Fibroblast of peridontal ligament (primary cell): ENCODE measurements at regions not wholly inside any gene's neighbourhood (a gene's known extent, or its start where the extent isn't known, plus 50 kb on each side); places are given as distances from the start of the nearest gene placed in this dataset.

ENCODE experiments used
- DNase-seq: peaks from one replicate; pipeline ENCODE4 v3.0.0-alpha.2; 2010; ENCODE audit errors: extremely low read depth

DNA sequence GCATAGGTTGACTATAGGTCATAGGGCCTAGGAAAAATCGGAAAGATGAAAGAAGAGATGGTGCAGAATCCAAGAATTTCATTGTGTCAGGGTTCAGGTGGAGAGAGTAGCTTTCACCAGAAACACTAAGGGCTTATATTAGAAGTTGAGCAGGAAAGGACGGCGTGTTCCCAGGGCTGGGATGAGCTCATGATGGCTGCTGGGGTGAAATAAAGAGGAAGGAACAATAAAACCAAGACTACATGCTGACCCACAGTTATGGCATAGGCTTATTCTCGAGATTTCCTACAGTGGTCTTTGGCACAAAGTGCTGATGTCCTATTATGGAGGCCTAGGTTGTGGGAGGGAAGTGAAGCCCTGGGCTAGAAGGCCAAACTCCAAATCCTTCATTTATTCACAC, 195.8 kb downstream of the PTEN start:
- DNase-seq, result no peak

DNA sequence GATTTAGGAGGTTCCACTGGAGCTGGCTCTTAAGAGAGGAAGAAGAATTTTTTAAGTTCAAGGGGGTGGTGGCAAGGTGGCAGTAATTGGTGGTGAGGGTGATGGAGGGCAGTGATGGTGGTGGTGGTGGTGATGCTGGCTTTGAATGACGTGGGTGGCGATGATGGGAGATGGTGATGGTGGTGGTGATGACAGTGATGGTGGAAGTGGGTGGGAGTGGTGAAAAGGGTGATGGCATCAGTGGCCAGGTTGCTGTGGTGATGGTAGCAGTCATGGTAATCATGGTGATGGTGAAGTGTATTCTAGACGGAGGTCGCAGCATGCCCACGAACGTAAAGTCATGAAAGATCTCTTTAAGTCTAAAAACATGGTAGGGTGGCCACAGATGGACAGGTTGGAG, 197.3 kb downstream of the PTEN start:
- no peak for DNase-seq

DNA sequence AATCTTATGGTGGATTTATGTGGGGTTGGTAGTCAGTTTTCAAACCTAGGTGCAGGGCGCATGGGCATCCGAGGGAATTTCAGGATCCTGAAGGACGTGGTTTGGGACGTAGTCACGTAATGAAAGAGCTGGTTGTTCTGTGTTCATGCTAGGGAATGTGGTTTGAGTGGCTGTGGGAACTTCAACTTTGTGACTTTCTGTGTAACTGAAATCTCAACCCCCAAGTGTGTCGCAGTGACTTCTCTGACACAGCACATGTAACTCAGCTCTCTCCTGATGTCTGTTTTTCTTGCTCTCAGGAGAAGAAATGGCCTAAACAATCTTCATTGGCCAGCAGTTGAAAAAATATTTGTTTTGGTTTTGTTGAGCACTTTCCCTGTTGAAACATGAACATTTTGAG, 199.0 kb downstream of the PTEN start:
- no peak for DNase-seq

DNA sequence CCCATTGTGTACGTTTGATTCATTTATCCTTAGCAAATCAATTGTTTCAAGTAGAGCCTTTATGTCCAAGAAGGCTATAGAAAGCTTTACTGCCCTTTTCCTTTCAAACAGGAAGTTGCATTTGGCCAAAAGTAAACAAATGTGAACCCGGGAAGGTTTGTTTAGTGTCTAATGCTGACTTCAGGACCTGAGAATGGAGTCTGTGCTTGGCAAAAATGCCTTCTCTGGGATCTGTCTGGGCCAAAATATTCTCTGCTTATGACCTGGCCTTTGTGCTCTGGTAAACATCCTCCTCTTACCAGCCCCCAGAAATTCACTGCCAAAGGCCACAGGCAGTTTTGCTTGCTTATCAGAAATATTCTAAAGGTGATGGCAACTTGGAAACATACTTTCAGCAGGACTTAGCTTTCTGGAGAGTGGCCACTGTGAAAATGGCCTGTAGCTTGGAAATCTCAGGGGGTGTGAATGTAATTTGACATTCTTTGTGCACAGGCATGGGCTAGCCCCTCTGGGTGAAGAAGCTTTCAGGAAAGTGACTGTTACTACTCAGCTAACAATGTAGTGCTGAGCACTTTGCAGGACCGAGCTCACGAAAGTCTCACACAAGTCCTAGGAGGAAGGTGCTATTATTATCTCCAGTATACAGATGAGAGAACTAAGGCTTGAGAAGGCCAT, 199.5 kb downstream of the PTEN start:
- peak; percentile 77 for DNase-seq

DNA sequence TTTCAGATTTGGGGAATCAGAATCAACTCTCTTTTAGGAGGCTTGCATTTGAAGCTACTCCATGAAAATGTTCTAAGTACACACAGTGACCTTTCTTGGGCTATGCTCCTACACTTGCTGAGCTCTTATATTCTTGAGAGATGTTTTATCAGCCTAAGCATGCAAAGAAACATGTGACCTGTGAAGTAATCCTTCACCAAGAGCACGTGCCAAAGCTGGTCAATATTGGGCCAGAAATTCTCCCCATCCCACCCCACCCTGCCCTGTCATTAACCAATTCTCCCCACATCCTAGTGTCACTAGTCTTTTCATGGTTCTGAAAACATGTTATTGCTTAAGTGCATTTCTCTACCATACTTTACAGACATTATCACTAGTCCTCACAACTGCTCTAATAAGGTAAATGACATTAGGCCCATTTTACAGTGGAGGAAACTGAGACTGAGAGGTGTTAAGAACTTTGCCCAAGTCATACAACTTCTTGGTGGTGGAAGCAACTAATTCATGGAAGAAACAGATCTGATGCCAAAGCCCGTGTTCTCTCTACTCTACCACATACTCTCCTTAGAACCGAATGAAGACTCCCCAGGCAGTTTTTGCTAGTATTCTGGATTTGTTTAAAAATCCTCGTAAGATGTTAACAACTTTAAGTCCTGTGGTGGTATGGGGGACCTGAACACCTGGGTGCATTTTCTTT, 200.6 kb downstream of the PTEN start:
- no peak for DNase-seq

DNA sequence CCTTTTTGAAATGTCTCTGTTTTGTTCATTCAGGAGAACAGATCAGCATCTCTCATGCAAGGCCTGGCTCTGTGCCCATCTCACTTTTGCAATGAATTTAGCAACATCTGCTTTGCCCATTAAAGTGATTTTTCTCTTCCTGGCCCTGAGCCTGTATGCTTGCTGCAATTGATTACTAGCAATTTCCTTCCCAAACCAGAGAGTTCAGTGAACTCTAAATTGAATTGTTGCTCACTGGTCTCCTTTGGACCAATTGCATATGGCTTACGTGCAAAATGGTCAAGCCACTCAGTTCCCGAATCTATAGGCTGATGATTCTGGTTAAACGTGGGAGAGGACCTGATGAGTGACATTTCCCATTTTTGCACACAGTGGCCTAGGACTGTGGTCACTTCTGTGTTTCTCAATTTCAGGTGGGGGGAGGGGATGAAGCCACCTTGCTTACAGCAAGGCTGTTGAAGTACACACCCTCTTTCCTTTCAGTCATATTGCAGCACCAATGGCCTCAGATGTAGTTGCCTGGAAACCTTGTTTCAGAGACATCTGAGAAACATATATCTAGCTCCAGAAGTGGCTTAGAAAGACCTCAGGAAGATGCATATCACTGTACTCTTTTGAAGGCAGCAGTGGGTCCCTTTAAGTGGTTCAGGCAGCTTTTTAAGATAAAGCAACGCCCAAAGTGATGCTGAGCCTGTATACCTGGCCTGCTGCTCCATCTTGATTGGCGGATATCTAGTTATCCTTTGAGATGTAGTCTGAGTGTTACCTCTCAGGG, 201.4 kb downstream of the PTEN start:
- DNase-seq, result peak; percentile 98

DNA sequence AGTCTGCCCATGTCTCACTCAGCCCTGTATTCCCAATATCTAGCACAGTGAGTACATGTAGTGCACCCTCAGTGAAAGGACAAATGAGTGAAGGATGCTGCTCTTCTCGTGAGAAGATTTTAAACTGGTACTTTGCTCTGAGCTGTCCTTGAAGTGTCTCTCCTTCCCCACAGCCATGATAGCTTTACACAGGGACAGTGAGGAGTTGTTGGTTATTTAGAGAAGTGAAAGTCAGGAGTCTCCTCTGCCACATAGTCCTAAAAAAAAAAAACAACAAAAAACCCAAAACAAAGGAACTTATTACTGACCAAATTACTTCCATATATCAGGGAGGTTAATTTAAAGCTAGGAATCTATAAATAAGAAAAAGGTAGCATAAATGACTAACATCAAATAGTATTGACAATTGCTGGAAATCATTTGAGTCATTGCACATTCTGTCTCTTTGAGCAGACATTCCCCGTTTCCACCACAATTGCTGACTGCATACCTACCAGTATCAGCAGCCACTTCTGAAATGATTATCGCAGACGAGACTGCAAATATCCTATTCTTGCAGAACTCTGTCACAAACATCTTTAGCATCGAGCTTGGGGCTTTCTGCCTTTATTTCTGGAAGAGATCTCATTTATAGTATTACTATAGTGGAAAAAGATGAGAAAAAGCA, 202.1 kb downstream of the PTEN start:
- DNase-seq, result no peak

DNA sequence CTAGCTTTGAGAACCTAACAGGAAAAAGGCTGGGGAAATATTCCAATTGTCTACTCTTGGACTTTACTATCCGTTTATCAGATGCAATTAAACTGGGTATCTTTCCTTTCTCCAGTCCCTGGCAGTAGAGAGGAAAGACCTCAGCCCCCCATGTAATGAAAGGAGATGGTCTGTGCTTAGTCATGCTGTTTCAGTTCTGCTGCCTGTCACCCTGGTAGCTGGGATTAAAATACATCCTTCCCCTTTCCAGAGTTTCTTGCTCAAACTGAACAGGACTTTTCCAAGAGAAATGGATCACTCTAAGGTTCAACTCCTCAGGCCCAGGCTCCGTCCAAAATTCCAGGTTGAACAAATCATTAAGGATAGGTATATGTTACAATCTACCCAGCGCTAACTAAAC, 202.9 kb downstream of the PTEN start:
- no peak for DNase-seq

DNA sequence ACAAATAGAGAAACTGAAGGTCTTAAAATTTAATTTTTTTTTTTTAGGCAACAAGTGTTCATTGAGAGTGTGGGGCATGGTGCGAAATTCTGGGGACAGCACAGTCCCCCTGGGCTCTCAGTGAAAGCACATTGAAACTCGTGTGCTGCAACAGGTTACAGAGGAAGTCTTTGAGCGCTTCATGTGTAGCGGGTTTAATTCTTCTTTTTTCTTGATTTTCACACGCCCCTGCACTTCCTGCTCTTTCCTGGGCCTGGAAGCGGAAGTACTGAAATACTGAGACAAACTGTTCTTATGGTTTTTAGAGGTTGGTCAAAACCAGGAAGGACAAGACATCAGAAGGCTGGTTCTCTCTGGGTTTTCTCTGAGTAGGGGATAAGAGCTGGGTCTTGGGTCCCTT, 203.5 kb downstream of the PTEN start:
- DNase-seq, result no peak

DNA sequence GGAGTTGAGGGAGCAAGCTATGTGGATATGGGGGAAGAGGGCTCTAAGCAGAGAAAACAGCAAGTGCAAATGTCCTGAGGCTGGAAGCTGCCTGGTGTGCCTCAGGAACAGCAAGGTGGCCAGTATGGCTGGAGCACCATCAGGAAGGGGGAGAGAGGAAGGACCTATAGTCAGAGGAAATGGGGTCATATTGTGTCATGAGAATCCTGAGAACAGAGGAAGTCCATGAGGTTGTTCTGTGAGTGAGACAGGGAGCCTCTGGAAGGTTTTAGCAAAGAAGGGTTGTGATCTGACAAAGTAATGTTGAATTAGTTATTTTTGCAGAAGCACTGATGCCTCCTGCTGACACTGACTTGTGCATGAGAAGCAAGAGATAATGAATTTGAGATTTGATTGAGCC, 204.3 kb downstream of the PTEN start:
- no peak for DNase-seq

DNA sequence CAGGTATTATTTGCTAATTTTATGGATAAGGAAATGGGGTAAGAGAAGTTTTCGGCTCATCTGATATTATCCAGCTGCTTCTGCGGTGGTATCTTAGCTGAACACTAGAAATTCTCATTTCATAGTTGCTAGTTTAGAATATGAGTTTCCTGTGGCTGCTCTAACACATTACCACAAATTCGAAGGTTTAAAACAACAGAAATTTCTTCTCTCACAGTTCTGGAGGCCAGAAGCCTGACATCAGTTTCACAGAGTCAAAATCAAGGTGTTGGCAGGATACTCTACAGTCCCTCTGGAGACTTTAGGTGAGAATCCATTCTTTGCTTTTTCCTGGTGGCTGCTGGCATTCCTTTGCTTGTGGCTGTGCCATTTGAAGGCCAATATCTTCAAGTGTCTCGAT, 205.9 kb downstream of the PTEN start:
- no peak for DNase-seq

DNA sequence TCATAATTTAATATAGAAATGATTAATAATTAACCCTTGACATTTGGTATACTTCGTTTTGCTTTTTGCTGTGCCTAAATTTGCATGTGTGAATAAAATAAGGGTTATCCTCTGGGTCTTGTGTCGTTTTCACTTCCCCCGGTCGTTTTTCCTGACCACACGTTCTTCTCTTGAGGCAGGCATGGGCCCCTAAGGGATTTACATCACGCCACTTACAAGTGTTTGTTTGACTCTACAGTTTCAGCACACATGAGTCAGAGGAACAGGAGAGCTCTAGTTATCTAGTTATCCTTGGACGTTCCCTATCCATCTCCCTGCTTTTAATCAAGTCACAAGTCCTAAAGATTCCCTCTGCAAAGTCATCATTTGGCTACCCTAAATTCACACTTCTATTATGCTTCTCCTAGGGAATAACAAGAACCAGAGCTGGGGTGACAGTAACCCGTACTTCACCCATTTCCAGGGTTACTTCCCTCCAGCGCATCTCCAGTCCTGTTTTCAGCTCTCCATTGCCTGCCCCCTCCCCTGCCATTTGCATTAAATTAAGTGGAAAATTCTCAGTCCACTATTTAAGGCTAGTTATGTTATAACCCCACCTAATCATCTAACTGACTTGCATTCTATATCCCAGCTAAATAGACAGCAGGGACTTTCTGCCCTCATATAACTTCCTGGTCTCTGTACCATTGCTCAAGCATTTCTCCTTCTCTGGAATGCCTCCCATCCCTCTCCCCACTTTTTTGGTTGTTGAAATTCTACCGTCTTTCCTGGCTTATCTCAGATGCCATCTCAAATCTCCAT, 206.9 kb downstream of the PTEN start:
- DNase-seq, result peak; percentile 88

DNA sequence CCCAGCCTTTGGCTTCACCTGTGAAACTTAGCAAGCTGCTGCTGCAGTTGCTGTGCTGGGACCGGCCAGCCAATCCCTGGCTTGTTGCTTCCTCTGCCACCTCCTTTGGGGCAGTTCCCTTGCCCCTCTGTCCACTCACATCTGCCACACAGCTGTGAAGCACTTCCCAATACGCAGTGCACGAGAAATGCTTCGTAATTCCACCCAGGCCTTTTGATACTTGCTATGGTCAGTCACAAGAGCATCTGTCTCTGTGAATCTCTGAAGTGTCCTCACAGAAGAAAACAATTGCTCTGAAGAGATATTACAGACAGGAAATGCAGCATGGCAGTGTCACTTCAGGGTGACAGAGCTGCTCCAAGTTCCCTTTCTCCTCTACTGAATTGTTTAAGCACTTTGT, 208.5 kb downstream of the PTEN start:
- no peak for DNase-seq

DNA sequence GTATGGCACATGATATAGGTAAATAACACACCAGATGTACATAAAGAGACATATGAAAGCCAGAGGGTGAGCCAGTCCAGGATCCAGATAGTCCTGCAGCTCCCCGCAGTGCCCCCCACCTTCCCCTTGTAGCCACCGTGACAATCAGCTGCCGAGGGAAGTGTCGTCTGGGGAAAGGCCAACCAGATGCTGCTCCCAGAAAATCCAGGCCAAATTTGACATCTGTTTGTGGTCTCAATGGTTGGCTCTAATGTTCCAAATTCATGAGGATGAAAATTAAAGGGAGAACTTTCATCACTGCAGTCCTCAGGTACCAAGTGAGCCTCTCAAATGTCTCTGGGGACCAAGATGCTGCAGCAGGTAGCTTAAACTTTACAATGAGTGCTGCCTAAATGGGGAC, 210.3 kb downstream of the PTEN start:
- no peak for DNase-seq

DNA sequence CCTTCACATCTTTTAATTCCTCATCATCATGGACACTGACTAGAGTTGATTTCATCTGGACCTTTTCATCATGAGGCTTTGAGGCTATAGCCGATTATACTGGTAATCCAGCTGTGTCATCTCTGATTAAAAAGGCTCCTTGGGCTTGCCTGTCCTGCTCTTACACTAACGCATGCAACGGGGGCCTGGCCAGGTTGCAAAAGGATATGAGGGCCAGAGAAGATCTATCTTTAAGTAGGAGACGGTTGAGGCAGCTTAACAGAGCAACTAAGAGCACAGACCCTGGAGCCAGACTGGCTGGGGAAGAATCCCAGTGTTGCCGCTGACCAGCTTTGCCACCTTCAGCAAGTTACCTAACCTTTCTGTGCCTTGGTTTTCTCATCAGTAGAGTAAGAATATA, 211.5 kb downstream of the PTEN start:
- no peak for DNase-seq

DNA sequence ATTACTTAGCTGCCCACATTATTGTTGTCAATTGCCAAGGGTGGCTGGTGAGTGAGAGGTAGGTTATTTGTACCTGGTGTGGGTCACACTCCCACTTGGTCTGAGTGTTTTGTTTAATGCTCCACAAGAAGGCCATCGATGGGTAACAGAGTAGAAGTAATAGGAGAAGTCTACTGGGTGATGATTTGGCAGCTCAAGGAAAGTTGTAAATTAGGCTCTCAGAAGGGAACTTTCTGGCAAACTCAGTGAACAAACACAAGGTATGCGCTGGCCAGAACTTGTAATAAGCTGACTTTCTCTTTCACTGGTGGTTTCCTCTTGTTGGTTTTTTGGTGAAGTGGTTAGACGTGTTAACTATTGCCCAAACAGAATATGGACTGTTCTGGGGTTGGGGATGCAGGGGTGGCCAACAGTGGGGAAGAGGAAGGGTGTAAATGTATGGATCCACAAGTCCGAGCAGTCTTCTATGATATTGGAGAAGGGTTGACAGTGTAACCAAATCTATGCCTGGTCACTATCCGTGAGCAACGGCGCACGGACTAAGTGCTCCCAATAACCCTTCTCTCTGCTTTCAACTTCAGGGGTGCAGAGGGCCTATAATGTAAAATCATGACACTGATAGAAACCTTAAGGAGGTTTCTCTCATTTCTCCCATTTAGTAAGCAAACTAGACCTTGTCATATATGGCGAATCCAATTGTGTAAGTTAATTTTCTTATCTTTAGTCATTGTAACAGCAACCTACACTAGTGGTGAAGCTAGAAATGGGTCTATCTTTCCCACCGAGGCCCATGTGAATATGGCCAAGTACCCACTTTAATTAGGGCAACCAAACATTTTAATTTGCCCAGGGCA, 212.8 kb downstream of the PTEN start:
- no peak for DNase-seq

DNA sequence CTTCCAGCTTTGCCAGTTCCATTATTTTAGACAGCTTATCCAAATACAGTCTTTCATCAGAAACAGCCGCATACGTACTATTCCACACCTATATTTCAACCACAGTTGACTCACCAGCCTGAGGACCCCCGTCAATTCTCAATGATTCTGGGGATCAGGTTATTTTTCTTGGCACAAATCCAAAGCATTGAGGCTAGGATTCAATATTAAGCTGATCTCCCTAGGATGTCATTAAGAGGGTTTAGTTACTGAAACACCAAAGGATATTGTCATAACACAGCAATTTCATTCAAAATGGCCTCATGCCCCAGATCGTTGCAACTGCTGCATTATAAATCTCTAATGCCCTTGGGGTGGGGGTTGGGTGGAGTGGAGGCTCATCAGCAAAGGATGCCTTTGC, 214.6 kb downstream of the PTEN start:
- no peak for DNase-seq

DNA sequence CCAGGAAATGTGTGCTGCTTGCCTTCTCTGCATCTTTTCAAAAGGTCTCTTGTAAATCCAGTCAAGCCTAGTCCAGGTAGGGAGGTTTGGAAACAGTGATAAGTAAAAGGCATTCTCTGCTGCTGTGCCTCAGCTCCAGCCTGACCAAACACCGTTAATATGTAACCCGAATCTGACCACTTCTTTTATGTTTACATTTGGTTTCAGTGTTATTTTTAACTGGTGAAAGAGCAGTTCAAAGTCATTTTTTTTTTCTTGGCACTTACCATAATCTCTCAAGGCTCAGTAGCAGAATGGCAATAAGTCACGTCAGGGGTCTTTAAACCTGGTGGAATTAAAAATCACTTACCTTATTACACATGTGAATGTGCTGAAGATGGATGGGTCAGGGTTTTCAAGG, 216.8 kb downstream of the PTEN start:
- peak; percentile 78 for DNase-seq

DNA sequence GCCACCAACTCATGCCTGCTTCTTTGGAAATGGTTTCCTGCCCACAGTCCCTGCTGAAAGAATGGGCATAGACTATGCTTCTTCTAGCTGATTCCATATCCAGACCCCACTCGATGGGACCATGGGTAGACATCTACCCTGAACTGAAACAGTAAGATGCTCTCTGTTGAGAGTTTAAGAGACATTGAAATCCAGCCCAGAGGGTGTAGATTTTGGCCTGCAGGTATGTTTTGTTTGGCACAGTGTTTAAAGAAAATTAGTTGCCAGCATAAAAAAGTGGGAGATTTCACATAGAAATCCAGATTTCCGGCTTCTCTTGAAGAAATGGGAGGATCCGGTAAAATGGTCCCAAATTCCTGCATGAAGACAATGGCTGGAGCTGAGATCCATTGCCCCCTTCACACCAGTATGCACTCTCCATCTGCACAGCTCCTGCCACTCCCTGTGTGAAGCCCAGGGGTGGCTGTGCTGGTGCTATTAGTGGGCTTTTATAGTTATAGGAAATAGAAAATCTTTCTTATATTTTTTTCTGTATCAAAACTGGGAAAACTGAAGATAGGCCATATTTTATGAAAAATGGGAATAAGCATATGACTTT, 218.1 kb downstream of the PTEN start:
- DNase-seq, result no peak

DNA sequence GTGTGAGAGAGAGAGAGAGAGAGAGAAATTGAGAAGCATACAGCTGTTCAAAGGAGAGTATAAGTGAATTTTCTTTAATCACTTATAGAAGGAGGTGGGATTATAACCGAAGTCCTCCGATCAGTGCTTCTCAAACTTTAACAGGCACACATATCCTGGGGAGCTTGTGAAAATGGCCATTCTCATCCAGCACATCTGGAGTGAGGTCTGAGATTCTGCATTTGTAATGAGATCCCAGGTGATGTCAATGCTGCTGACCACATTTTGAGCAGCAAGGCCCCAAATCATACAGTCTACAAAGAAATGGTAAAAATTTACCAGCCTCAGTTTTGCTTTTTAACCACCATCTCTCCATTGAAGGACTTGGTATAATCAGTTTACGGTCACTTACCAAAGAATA, 219.0 kb downstream of the PTEN start:
- DNase-seq, result no peak
